ENCODE measurements at regions not wholly inside any gene's neighbourhood (a gene's known extent, or its start where the extent isn't known, plus 50 kb on each side); places are given as distances from the start of the nearest gene placed in this dataset.

DNA sequence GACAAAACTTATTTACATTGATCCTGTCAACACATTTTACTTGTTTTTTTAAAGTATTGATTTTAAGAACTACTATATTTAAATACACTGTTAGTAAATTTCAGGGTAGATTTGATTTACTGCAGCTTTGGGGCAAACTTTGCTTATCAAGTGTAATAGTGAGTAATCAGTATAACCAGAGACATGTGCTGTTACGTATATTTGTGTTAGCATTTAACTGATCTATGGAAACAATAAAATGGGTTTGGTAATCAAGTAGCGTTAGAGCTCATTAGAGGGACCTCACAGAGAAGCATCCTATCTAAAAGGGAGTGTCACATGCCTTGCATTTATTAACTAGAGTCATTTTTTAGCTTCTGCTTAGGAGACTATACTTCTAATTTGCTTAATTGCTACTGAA, 131.5 kb upstream of the ALCAM start:
- no peaks in the 10 kb centered on the region for H3K27me3 ChIP-seq (ENCODE audit: control insufficient read depth in 1 of 2, insufficient read depth in 2 of 2, low read length in 2 of 2)
- H3K27ac ChIP-seq (ENCODE audit: low read length): no peak overlapping the region
- no peak overlapping the region for H3K4me3 ChIP-seq (ENCODE audit: low read length in 2 of 2)
- H3K36me3 ChIP-seq (ENCODE audit: control insufficient read depth in 2 of 2, insufficient read depth in 2 of 2, low read length in 2 of 2): no peaks in the 10 kb centered on the region
- no peaks in the 10 kb centered on the region for H3K4me1 ChIP-seq (ENCODE audit: control insufficient read depth, insufficient read depth, low read length)
- H3K9ac ChIP-seq (ENCODE audit: low read length in 2 of 2): no peak overlapping the region
- no peaks in the 10 kb centered on the region for H3K9me3 ChIP-seq (ENCODE audit: control insufficient read depth in 2 of 2, low read length in 2 of 2)

DNA sequence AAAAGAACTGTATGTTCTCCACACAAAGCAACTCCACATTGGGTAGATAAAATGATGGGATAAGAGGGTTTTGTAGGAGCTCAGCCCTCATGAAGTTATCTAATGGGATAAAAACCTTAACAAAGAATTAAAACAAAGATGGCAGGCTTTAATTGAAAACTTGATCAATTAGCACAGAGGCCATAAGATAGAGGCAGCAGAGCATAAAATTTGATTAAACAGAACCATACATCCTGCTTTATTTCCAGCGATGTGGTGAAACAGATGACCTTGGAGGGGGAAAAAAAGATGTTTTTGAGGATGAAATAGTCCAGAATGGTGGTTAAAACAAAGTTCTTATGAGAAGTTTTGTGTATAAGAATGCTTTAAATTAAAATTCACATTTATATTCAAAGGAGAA, 130.9 kb upstream of the ALCAM start:
- Histone ChIP-seq H3K9me3 (ENCODE audit: control insufficient read depth in 2 of 2, low read length in 2 of 2) (no peaks in the 10 kb centered on the region), H3K9ac (ENCODE audit: low read length in 2 of 2) (no peak overlapping the region), H3K36me3 (ENCODE audit: control insufficient read depth in 2 of 2, insufficient read depth in 2 of 2, low read length in 2 of 2) (no peaks in the 10 kb centered on the region), H3K4me1 (ENCODE audit: control insufficient read depth, insufficient read depth, low read length) (no peaks in the 10 kb centered on the region), H3K27ac (ENCODE audit: low read length) (no peak overlapping the region), H3K27me3 (ENCODE audit: control insufficient read depth in 1 of 2, insufficient read depth in 2 of 2, low read length in 2 of 2) (no peaks in the 10 kb centered on the region), H3K4me3 (ENCODE audit: low read length in 2 of 2) (no peak overlapping the region)

GRCh38 chr3:105238367-105238766, 128.3 kb upstream of the ALCAM start:
- Histone ChIP-seq H3K27me3 (ENCODE audit: control insufficient read depth in 1 of 2, insufficient read depth in 2 of 2, low read length in 2 of 2) (no peaks in the 10 kb centered on the region), H3K36me3 (ENCODE audit: control insufficient read depth in 2 of 2, insufficient read depth in 2 of 2, low read length in 2 of 2) (no peaks in the 10 kb centered on the region), H3K4me1 (ENCODE audit: control insufficient read depth, insufficient read depth, low read length) (no peaks in the 10 kb centered on the region), H3K9ac (ENCODE audit: low read length in 2 of 2) (no peak overlapping the region), H3K9me3 (ENCODE audit: control insufficient read depth in 2 of 2, low read length in 2 of 2) (no peaks in the 10 kb centered on the region), H3K4me3 (ENCODE audit: low read length in 2 of 2) (no peak overlapping the region), H3K27ac (ENCODE audit: low read length) (no peak overlapping the region)

GRCh38 chr3:105243076-105243475, 123.6 kb upstream of the ALCAM start:
- Histone ChIP-seq H3K27me3 (ENCODE audit: control insufficient read depth in 1 of 2, insufficient read depth in 2 of 2, low read length in 2 of 2) (no peaks in the 10 kb centered on the region), H3K4me1 (ENCODE audit: control insufficient read depth, insufficient read depth, low read length) (no peaks in the 10 kb centered on the region), H3K36me3 (ENCODE audit: control insufficient read depth in 2 of 2, insufficient read depth in 2 of 2, low read length in 2 of 2) (no peaks in the 10 kb centered on the region), H3K4me3 (ENCODE audit: low read length in 2 of 2) (no peak overlapping the region), H3K9ac (ENCODE audit: low read length in 2 of 2) (no peak overlapping the region), H3K27ac (ENCODE audit: low read length) (no peak overlapping the region), H3K9me3 (ENCODE audit: control insufficient read depth in 2 of 2, low read length in 2 of 2) (no peaks in the 10 kb centered on the region)

DNA sequence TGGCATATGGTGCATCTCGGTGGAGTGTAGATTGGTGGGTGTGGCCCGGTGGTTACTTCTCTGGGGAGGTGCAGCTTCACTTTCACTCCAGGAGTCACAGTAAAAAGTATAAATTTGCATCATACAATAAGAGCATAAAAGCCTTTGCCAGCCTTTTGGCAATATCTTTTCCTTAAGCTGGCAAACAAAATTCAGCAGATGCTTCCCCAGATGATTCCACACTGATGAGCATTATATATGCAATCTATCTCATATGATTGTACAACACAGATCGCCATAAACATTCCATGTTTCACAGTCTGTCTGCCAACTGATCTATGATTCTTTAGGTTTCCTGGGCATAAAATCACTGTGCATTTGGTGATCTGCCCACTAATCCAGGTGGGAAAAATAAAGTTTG, 120.2 kb upstream of the ALCAM start:
- H3K36me3 ChIP-seq (ENCODE audit: control insufficient read depth in 2 of 2, insufficient read depth in 2 of 2, low read length in 2 of 2): no peaks in the 10 kb centered on the region
- no peaks in the 10 kb centered on the region for H3K27me3 ChIP-seq (ENCODE audit: control insufficient read depth in 1 of 2, insufficient read depth in 2 of 2, low read length in 2 of 2)
- no peaks in the 10 kb centered on the region for H3K9me3 ChIP-seq (ENCODE audit: control insufficient read depth in 2 of 2, low read length in 2 of 2)
- H3K27ac ChIP-seq (ENCODE audit: low read length): no peak overlapping the region
- no peak overlapping the region for H3K4me3 ChIP-seq (ENCODE audit: low read length in 2 of 2)
- H3K4me1 ChIP-seq (ENCODE audit: control insufficient read depth, insufficient read depth, low read length): no peaks in the 10 kb centered on the region
- H3K9ac ChIP-seq (ENCODE audit: low read length in 2 of 2): no peak overlapping the region

- Histone ChIP-seq H3K9me3 (ENCODE audit: control insufficient read depth in 2 of 2, low read length in 2 of 2) (no peaks in the 10 kb centered on the region), H3K9ac (ENCODE audit: low read length in 2 of 2) (no peak overlapping the region), H3K4me3 (ENCODE audit: low read length in 2 of 2) (no peak overlapping the region), H3K27ac (ENCODE audit: low read length) (no peak overlapping the region), H3K27me3 (ENCODE audit: control insufficient read depth in 1 of 2, insufficient read depth in 2 of 2, low read length in 2 of 2) (no peaks in the 10 kb centered on the region), H3K36me3 (ENCODE audit: control insufficient read depth in 2 of 2, insufficient read depth in 2 of 2, low read length in 2 of 2) (no peaks in the 10 kb centered on the region), H3K4me1 (ENCODE audit: control insufficient read depth, insufficient read depth, low read length) (no peaks in the 10 kb centered on the region)
These were observed 113.5 kb upstream of the ALCAM start for GRCh38 chr3:105253225-105253624.

- H3K9me3 ChIP-seq (ENCODE audit: control insufficient read depth in 2 of 2, low read length in 2 of 2): no peaks in the 10 kb centered on the region
- no peaks in the 10 kb centered on the region for H3K27me3 ChIP-seq (ENCODE audit: control insufficient read depth in 1 of 2, insufficient read depth in 2 of 2, low read length in 2 of 2)
- H3K36me3 ChIP-seq (ENCODE audit: control insufficient read depth in 2 of 2, insufficient read depth in 2 of 2, low read length in 2 of 2): no peaks in the 10 kb centered on the region
- H3K4me3 ChIP-seq (ENCODE audit: low read length in 2 of 2): no peak overlapping the region
- H3K9ac ChIP-seq (ENCODE audit: low read length in 2 of 2): no peak overlapping the region
- H3K4me1 ChIP-seq (ENCODE audit: control insufficient read depth, insufficient read depth, low read length): no peaks in the 10 kb centered on the region
- H3K27ac ChIP-seq (ENCODE audit: low read length): no peak overlapping the region
These were observed 112.6 kb upstream of the ALCAM start for GRCh38 chr3:105254154-105254553.

- Histone ChIP-seq H3K4me3 (ENCODE audit: low read length in 2 of 2) (no peak overlapping the region), H3K9me3 (ENCODE audit: control insufficient read depth in 2 of 2, low read length in 2 of 2) (peaks cover 0 to under 1% of the 10 kb centered on the region in 2 donors), H3K27ac (ENCODE audit: low read length) (no peak overlapping the region), H3K9ac (ENCODE audit: low read length in 2 of 2) (no peak overlapping the region), H3K27me3 (ENCODE audit: control insufficient read depth in 1 of 2, insufficient read depth in 2 of 2, low read length in 2 of 2) (no peaks in the 10 kb centered on the region), H3K4me1 (ENCODE audit: control insufficient read depth, insufficient read depth, low read length) (no peaks in the 10 kb centered on the region), H3K36me3 (ENCODE audit: control insufficient read depth in 2 of 2, insufficient read depth in 2 of 2, low read length in 2 of 2) (no peaks in the 10 kb centered on the region)
These were observed 111.4 kb upstream of the ALCAM start for GRCh38 chr3:105255350-105255749.

GRCh38 chr3:105259496-105259895, 107.2 kb upstream of the ALCAM start:
- peaks cover 0 to 3% of the 10 kb centered on the region in 2 donors for H3K9me3 ChIP-seq (ENCODE audit: control insufficient read depth in 2 of 2, low read length in 2 of 2)
- H3K27ac ChIP-seq (ENCODE audit: low read length): no peak overlapping the region
- H3K9ac ChIP-seq (ENCODE audit: low read length in 2 of 2): no peak overlapping the region
- H3K36me3 ChIP-seq (ENCODE audit: control insufficient read depth in 2 of 2, insufficient read depth in 2 of 2, low read length in 2 of 2): no peaks in the 10 kb centered on the region
- H3K27me3 ChIP-seq (ENCODE audit: control insufficient read depth in 1 of 2, insufficient read depth in 2 of 2, low read length in 2 of 2): no peaks in the 10 kb centered on the region
- no peak overlapping the region for H3K4me3 ChIP-seq (ENCODE audit: low read length in 2 of 2)
- H3K4me1 ChIP-seq (ENCODE audit: control insufficient read depth, insufficient read depth, low read length): no peaks in the 10 kb centered on the region

DNA sequence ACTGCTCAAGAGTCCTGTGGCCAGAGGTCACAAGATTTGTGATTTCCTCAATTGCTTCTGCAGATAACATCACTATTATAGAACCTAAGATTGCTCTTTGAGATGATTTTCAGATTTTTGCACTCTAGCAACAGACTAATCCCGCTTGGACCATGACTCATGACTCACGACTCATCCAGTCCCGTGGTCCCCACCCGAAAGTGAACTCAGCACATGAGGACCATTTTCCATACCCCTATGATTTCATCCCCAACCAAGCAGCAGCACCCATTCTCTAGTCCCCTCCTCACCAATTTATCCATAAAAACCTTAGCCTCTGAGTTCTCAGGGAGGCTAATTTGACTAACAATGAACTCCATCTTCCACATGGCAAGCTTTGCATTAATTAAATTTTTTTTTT, 106.3 kb upstream of the ALCAM start:
- Histone ChIP-seq H3K27ac (ENCODE audit: low read length) (no peak overlapping the region), H3K4me3 (ENCODE audit: low read length in 2 of 2) (no peak overlapping the region), H3K9ac (ENCODE audit: low read length in 2 of 2) (no peak overlapping the region), H3K27me3 (ENCODE audit: control insufficient read depth in 1 of 2, insufficient read depth in 2 of 2, low read length in 2 of 2) (no peaks in the 10 kb centered on the region), H3K36me3 (ENCODE audit: control insufficient read depth in 2 of 2, insufficient read depth in 2 of 2, low read length in 2 of 2) (no peaks in the 10 kb centered on the region), H3K9me3 (ENCODE audit: control insufficient read depth in 2 of 2, low read length in 2 of 2) (peaks cover 0 to 3% of the 10 kb centered on the region in 2 donors), H3K4me1 (ENCODE audit: control insufficient read depth, insufficient read depth, low read length) (no peaks in the 10 kb centered on the region)

- Histone ChIP-seq H3K36me3 (ENCODE audit: control insufficient read depth in 2 of 2, insufficient read depth in 2 of 2, low read length in 2 of 2) (no peaks in the 10 kb centered on the region), H3K4me1 (ENCODE audit: control insufficient read depth, insufficient read depth, low read length) (no peaks in the 10 kb centered on the region), H3K9ac (ENCODE audit: low read length in 2 of 2) (no peak overlapping the region), H3K9me3 (ENCODE audit: control insufficient read depth in 2 of 2, low read length in 2 of 2) (no peaks in the 10 kb centered on the region), H3K27me3 (ENCODE audit: control insufficient read depth in 1 of 2, insufficient read depth in 2 of 2, low read length in 2 of 2) (no peaks in the 10 kb centered on the region), H3K4me3 (ENCODE audit: low read length in 2 of 2) (no peak overlapping the region), H3K27ac (ENCODE audit: low read length) (no peak overlapping the region)
These were observed 92.2 kb upstream of the ALCAM start for GRCh38 chr3:105274536-105274935.

GRCh38 chr3:105274958-105275357, 91.8 kb upstream of the ALCAM start:
- Histone ChIP-seq H3K9me3 (ENCODE audit: control insufficient read depth in 2 of 2, low read length in 2 of 2) (no peaks in the 10 kb centered on the region), H3K36me3 (ENCODE audit: control insufficient read depth in 2 of 2, insufficient read depth in 2 of 2, low read length in 2 of 2) (no peaks in the 10 kb centered on the region), H3K4me3 (ENCODE audit: low read length in 2 of 2) (no peak overlapping the region), H3K27me3 (ENCODE audit: control insufficient read depth in 1 of 2, insufficient read depth in 2 of 2, low read length in 2 of 2) (no peaks in the 10 kb centered on the region), H3K4me1 (ENCODE audit: control insufficient read depth, insufficient read depth, low read length) (no peaks in the 10 kb centered on the region), H3K9ac (ENCODE audit: low read length in 2 of 2) (no peak overlapping the region), H3K27ac (ENCODE audit: low read length) (no peak overlapping the region)
